Stimulated activated CD4-positive, alpha-beta T cell treated with anti-CD3 and anti-CD28 coated beads, TNF-alpha, amount 100 ng/mL, for 4 hours (primary cell): ENCODE measurements at regions not wholly inside any gene's neighbourhood (a gene's known extent, or its start where the extent isn't known, plus 50 kb on each side); places are given as distances from the start of the nearest gene placed in this dataset.
"Not testable (repeated sequence)": the region's sequence is repeated elsewhere in the genome, so short reads cannot be mapped to it uniquely, and the experiment has no call there.

ENCODE experiments used
- DNase-seq, 3 experiments: peaks; one replicate each; pipeline ENCODE4 v3.0.0-alpha.2; 2020; ENCODE audit warnings: low read depth in 3 of 3

GRCh38 chr10:8128511-8128910 is 74.0 kb downstream of the GATA3 start:
- no peak for DNase-seq

GRCh38 chr10:8129438-8129837 is 75.0 kb downstream of the GATA3 start:
- no peak for DNase-seq

- DNase-seq: no peak
These were observed 76.8 kb downstream of the GATA3 start for GRCh38 chr10:8130973-8131911.

- no peak for DNase-seq
These were observed 78.7 kb downstream of the GATA3 start for GRCh38 chr10:8133146-8133545.

GRCh38 chr10:8136736-8137135 is 82.2 kb downstream of the GATA3 start:
- no peak for DNase-seq

GRCh38 chr10:8137272-8137681 is 82.8 kb downstream of the GATA3 start:
- DNase-seq: peak in 1 of 3 experiments; percentile 19

GRCh38 chr10:8137726-8138125 is 83.2 kb downstream of the GATA3 start:
- DNase-seq: no peak

- no peak for DNase-seq
These were observed 84.0 kb downstream of the GATA3 start for GRCh38 chr10:8138471-8138870.

GRCh38 chr10:8144496-8144895 is 90.0 kb downstream of the GATA3 start:
- no peak for DNase-seq

- DNase-seq: no peak
These were observed 92.2 kb downstream of the GATA3 start for GRCh38 chr10:8146650-8147049.

GRCh38 chr10:8149991-8150390 is 95.5 kb downstream of the GATA3 start:
- no peak for DNase-seq

- DNase-seq: no peak
These were observed 96.0 kb downstream of the GATA3 start for GRCh38 chr10:8150401-8150905.

GRCh38 chr10:8151086-8151485 is 96.6 kb downstream of the GATA3 start:
- DNase-seq: no peak

- DNase-seq: no peak
These were observed 102.4 kb downstream of the GATA3 start for GRCh38 chr10:8156918-8157317.

- no peak for DNase-seq
These were observed 103.9 kb downstream of the GATA3 start for GRCh38 chr10:8158193-8159071.

GRCh38 chr10:8159341-8160165 is 105.1 kb downstream of the GATA3 start:
- no peak for DNase-seq

- DNase-seq: no peak
These were observed 109.3 kb downstream of the GATA3 start for GRCh38 chr10:8163824-8164223.

- not testable (repeated sequence) for DNase-seq
These were observed 110.2 kb downstream of the GATA3 start for GRCh38 chr10:8164640-8165039.

- DNase-seq: no peak
These were observed 114.3 kb downstream of the GATA3 start for GRCh38 chr10:8168836-8169235.

- DNase-seq: no peak
These were observed 116.5 kb downstream of the GATA3 start for GRCh38 chr10:8171008-8171407.

GRCh38 chr10:8172604-8173003 is 118.1 kb downstream of the GATA3 start:
- DNase-seq: no peak
